H1 (cell line): ENCODE measurements at regions not wholly inside any gene's neighbourhood (a gene's known extent, or its start where the extent isn't known, plus 50 kb on each side); places are given as distances from the start of the nearest gene placed in this dataset.

Source experiments
- CTCF ChIA-PET: fragments of 300-600 bp; sonication (Branson Sonifier 250); formaldehyde crosslinking; loops from one replicate; lab custom pipeline; 2021; ENCODE audit not compliant: partially characterized antibody; lab: Charles Lee
- POLR2A ChIA-PET: fragments of 300-600 bp; sonication (Branson Sonifier 250); formaldehyde crosslinking; loops from one replicate; lab custom pipeline; 2021; ENCODE audit warnings: inconsistent platforms; ENCODE audit not compliant: partially characterized antibody; lab: Charles Lee
- DNase-seq, 2 experiments: peaks; one replicate each; pipeline versions ENCODE4 v3.0.0 to v3.0.0-alpha.2; 2010 to 2022; ENCODE audit warnings: low spot score in 2 of 2, low read depth in 1 of 2, mixed read lengths in 1 of 2
- FAIRE-seq: peaks from 2 replicates; lab custom pipeline; 2011; peaks lifted over from hg19 to GRCh38; lab: Jason Lieb, UNC
- H2AFZ ChIP-seq: 2 replicates; pipeline ENCODE4 v1.8.1; 2012; ENCODE audit warnings: low read length, inconsistent platforms
- H2AK5ac ChIP-seq: 2 replicates; pipeline ENCODE4 v1.6.1; 2013; ENCODE audit warnings: low read depth, low read length
- H2BK120ac ChIP-seq: replicated peaks from 2 replicates; pipeline ENCODE3; 2013; ENCODE audit warnings: low read depth, low read length, inconsistent platforms
- H2BK12ac ChIP-seq: 2 replicates; pipeline ENCODE4 v1.6.1; 2013; ENCODE audit warnings: low read depth, low read length
- H2BK15ac ChIP-seq: 2 replicates; pipeline ENCODE4 v1.6.1; 2013; ENCODE audit warnings: low read length
- H2BK20ac ChIP-seq: 2 replicates; pipeline ENCODE4 v1.6.1; 2013; ENCODE audit warnings: low read length
- H2BK5ac ChIP-seq: 2 replicates; pipeline ENCODE4 v1.6.1; 2013; ENCODE audit warnings: low read depth, low read length
- H3K14ac ChIP-seq: 2 replicates; pipeline ENCODE4 v1.6.1; 2013; ENCODE audit warnings: inconsistent platforms; ENCODE audit not compliant: insufficient read length
- H3K18ac ChIP-seq: 2 replicates; pipeline ENCODE4 v1.6.1; 2013; ENCODE audit warnings: low read length; ENCODE audit errors: extremely low read depth
- H3K23ac ChIP-seq: 2 replicates; pipeline ENCODE4 v1.6.1; 2013; ENCODE audit warnings: inconsistent platforms; ENCODE audit not compliant: insufficient read length
- H3K23me2 ChIP-seq: 2 replicates; pipeline ENCODE4 v1.6.1; 2013; ENCODE audit warnings: low read depth, low read length
- H3K27ac ChIP-seq: 2 replicates; pipeline ENCODE4 v1.6.1; 2011; ENCODE audit warnings: low read depth, low read length, inconsistent platforms
- H3K27me3 ChIP-seq, 4 experiments: replicated peaks in 1 of 4; 1 replicate in 1 of 4; 2 replicates in 3 of 4; pipeline versions ENCODE4 v1.6.1 to v1.8.1; 2011 to 2013; ENCODE audit warnings: low read length in 3 of 4, mild to moderate bottlenecking in 3 of 4, inconsistent platforms in 2 of 4, mixed read lengths in 2 of 4, moderate library complexity in 1 of 4; ENCODE audit not compliant: control insufficient read depth in 3 of 4, insufficient read depth in 3 of 4; ENCODE audit errors: extremely low read depth in 1 of 4
- H3K36me3 ChIP-seq, 4 experiments: 2 replicates each; pipeline versions ENCODE4 v1.6.1 to v1.8.1; 2011 to 2013; ENCODE audit warnings: mild to moderate bottlenecking in 4 of 4, low read length in 3 of 4, moderate library complexity in 2 of 4, control low read depth in 1 of 4, inconsistent platforms in 1 of 4; ENCODE audit not compliant: insufficient read depth in 4 of 4, control insufficient read depth in 2 of 4
- H3K4ac ChIP-seq: replicated peaks from 2 replicates; pipeline ENCODE3; 2013; ENCODE audit warnings: low read length, low read depth, mixed read lengths, inconsistent platforms; ENCODE audit not compliant: insufficient read length
- H3K4me1 ChIP-seq, 4 experiments: replicated peaks in 1 of 4; 1 replicate in 1 of 4; 2 replicates in 3 of 4; pipeline versions ENCODE4 v1.6.1 to v1.8.1; 2011 to 2013; ENCODE audit warnings: low read length in 3 of 4, inconsistent platforms in 2 of 4, mixed read lengths in 1 of 4; ENCODE audit not compliant: insufficient read depth in 4 of 4, control insufficient read depth in 3 of 4
- H3K4me2 ChIP-seq, 2 experiments: 2 replicates each; pipeline versions ENCODE4 v1.6.1 to v1.8.1; 2011 to 2013; ENCODE audit warnings: low read depth in 2 of 2, low read length in 2 of 2, control low read depth in 1 of 2, inconsistent platforms in 1 of 2, mild to moderate bottlenecking in 1 of 2; ENCODE audit not compliant: insufficient read depth in 1 of 2
- H3K4me3 ChIP-seq, 4 experiments: fragments of 200-600, 300-600 bp in 1 of 4; sonication (generic), shearing (Covaris generic), sonication (Bioruptor Twin) in 1 of 4; 2 replicates each; pipeline versions ENCODE4 v1.5.1 to v1.8.1; 2011 to 2016; ENCODE audit warnings: low read length in 4 of 4, low read depth in 3 of 4, control low read depth in 2 of 4, inconsistent platforms in 2 of 4, mild to moderate bottlenecking in 2 of 4, mixed read lengths in 1 of 4, moderate library complexity in 1 of 4; ENCODE audit not compliant: insufficient read depth in 2 of 4; ENCODE audit errors: extremely low read depth in 1 of 4
- H3K56ac ChIP-seq: replicated peaks from 2 replicates; pipeline ENCODE3; 2013; ENCODE audit warnings: low read depth, mild to moderate bottlenecking, mixed read lengths, low read length, inconsistent platforms; ENCODE audit not compliant: insufficient read length
- H3K79me1 ChIP-seq: 2 replicates; pipeline ENCODE4 v1.6.1; 2013; ENCODE audit warnings: low read depth, low read length, control low read depth
- H3K79me2 ChIP-seq, 2 experiments: 2 replicates each; pipeline versions ENCODE4 v1.6.1 to v1.8.1; 2012 to 2013; ENCODE audit warnings: low read length in 2 of 2, mild to moderate bottlenecking in 2 of 2, inconsistent platforms in 1 of 2; ENCODE audit not compliant: insufficient read depth in 2 of 2, control insufficient read depth in 1 of 2
- H3K9ac ChIP-seq, 4 experiments: replicated peaks in 1 of 4; 1 replicate in 1 of 4; 2 replicates in 3 of 4; pipeline versions ENCODE4 v1.6.1 to v1.8.1; 2011 to 2013; ENCODE audit warnings: low read depth in 3 of 4, low read length in 3 of 4, control low read depth in 2 of 4, mild to moderate bottlenecking in 2 of 4, moderate library complexity in 2 of 4, inconsistent platforms in 1 of 4; ENCODE audit errors: extremely low read depth in 1 of 4
- H3K9me3 ChIP-seq, 2 experiments: 2 replicates each; pipeline versions ENCODE4 v1.6.1 to v1.8.1; 2012 to 2013; ENCODE audit warnings: mild to moderate bottlenecking in 2 of 2, moderate library complexity in 2 of 2, control low read depth in 1 of 2, inconsistent platforms in 1 of 2, low read depth in 1 of 2, low read length in 1 of 2, mixed read lengths in 1 of 2; ENCODE audit not compliant: insufficient read depth in 2 of 2
- H4K20me1 ChIP-seq, 2 experiments: replicated peaks in 1 of 2; 2 replicates each; pipeline versions ENCODE3 to v1.8.1; 2011 to 2013; ENCODE audit warnings: inconsistent platforms in 2 of 2, low read length in 2 of 2, mild to moderate bottlenecking in 1 of 2; ENCODE audit not compliant: insufficient read depth in 2 of 2, control insufficient read depth in 1 of 2
- H4K5ac ChIP-seq: 2 replicates; pipeline ENCODE4 v1.6.1; 2013; ENCODE audit warnings: low read length, low read depth, mixed read lengths, inconsistent platforms; ENCODE audit not compliant: insufficient read length
- H4K8ac ChIP-seq: 2 replicates; pipeline ENCODE4 v1.8.0; 2013; ENCODE audit warnings: mild to moderate bottlenecking, moderate library complexity, low read length, inconsistent platforms; ENCODE audit not compliant: insufficient read depth; ENCODE audit errors: extremely low read depth
- H4K91ac ChIP-seq: replicated peaks from 2 replicates; pipeline ENCODE3; 2013; ENCODE audit warnings: low read length, mixed read lengths, inconsistent platforms; ENCODE audit not compliant: insufficient read length
- ATF2 ChIP-seq: IDR thresholded peaks from 2 replicates; pipeline ENCODE4 v1.6.1; 2012; ENCODE audit warnings: low read length, inconsistent platforms
- RBBP5 ChIP-seq: IDR thresholded peaks from 2 replicates; pipeline ENCODE4 v1.7.1; 2012; ENCODE audit warnings: low read depth, mild to moderate bottlenecking, inconsistent platforms, low read length, moderate library complexity, borderline replicate concordance
- TEAD4 ChIP-seq: IDR thresholded peaks from 2 replicates; pipeline ENCODE4 v1.6.1; 2012; ENCODE audit warnings: low read depth, low read length, inconsistent platforms, mixed read lengths
- YY1 ChIP-seq: IDR thresholded peaks from 2 replicates; pipeline ENCODE4 v1.6.1; 2011; ENCODE audit warnings: low read depth, mild to moderate bottlenecking, low read length
- ZNF274 ChIP-seq: IDR thresholded peaks from 2 replicates; pipeline ENCODE4 v1.7.0; 2012; ENCODE audit warnings: low read length, borderline replicate concordance; ENCODE audit errors: extremely low read depth
- WGBS, 2 experiments: shearing (Covaris generic) in 1 of 2; methylation state at CpG; one replicate each; pipeline versions ENCODE4 v1.1.6 to v1.1.7; 2013 to 2015; ENCODE audit warnings: low lambda C conversion rate in 2 of 2, mixed read lengths in 2 of 2, inconsistent platforms in 1 of 2, low coverage in 1 of 2, missing lambda C conversion rate in 1 of 2; ENCODE audit not compliant: insufficient replicate concordance in 2 of 2, insufficient coverage in 1 of 2, insufficient read length in 1 of 2; ENCODE audit errors: extremely low coverage in 1 of 2, missing lambda C conversion rate in 1 of 2; 5-methylcytosine and 5-hydroxymethylcytosine counted together

- no peak overlapping the region for H3K23ac ChIP-seq
- H3K9ac ChIP-seq: no peak overlapping the region
- peaks cover 0 to 2% (median 0%) of the 10 kb centered on the region in 4 experiments; a peak in 2 of 8 replicates for H3K36me3 ChIP-seq
- no peaks in the 10 kb centered on the region for H3K27me3 ChIP-seq
- no peak overlapping the region for H4K5ac ChIP-seq
- no peak overlapping the region for H2BK5ac ChIP-seq
- H2AK5ac ChIP-seq: no peak overlapping the region
- no peak overlapping the region for H2BK120ac ChIP-seq
- H3K79me2 ChIP-seq: no peaks in the 10 kb centered on the region
- no peak overlapping the region for H3K4ac ChIP-seq
- H3K27ac ChIP-seq: no peak overlapping the region
- no peak overlapping the region for H3K4me3 ChIP-seq
- no peaks in the 10 kb centered on the region for H4K20me1 ChIP-seq
- 91% methylated on average over 6 of the region's 6 CpGs; no CpG with 5 or more reads in 1 of the 2 experiments for WGBS, 2 experiments
- no peak for FAIRE-seq
- no peaks in the 10 kb centered on the region for H3K79me1 ChIP-seq
- DNase-seq: no peak
- no peaks in the 10 kb centered on the region for H3K23me2 ChIP-seq
- H2BK12ac ChIP-seq: no peak overlapping the region
- no peaks in the 10 kb centered on the region for H3K9me3 ChIP-seq
- H3K14ac ChIP-seq: no peak overlapping the region
- H2BK20ac ChIP-seq: no peak overlapping the region
- H2AFZ ChIP-seq: no peak overlapping the region
- H4K8ac ChIP-seq: no peak overlapping the region
- H3K4me2 ChIP-seq: no peak overlapping the region
- no peak overlapping the region for H3K18ac ChIP-seq
- no peak overlapping the region for H4K91ac ChIP-seq
- no peak overlapping the region for H2BK15ac ChIP-seq
- POLR2A ChIA-PET: no interaction called here
- no peak overlapping the region for H3K56ac ChIP-seq
- CTCF ChIA-PET: interaction anchor here (0.6 to 2.1 kb wide), 3 partner anchors 12 to 14 kb away, joined by 4 to 13 read pairs (median 6); no protein-coding TSS in a partner anchor
- H3K4me1 ChIP-seq: no peaks in the 10 kb centered on the region
- TF ChIP-seq ATF2: no peak
- TF ChIP-seq ZNF274: no peak
- no peak for TF ChIP-seq TEAD4
- no peak for TF ChIP-seq YY1
- TF ChIP-seq RBBP5: no peak
Measured at GRCh38 chr7:66426332-66426731, 202.3 kb upstream of the KCTD7 start.
